HG03442 (cell line): ENCODE measurements at regions not wholly inside any gene's neighbourhood (a gene's known extent, or its start where the extent isn't known, plus 50 kb on each side); places are given as distances from the start of the nearest gene placed in this dataset.

Experiments used
- ATAC-seq: cut with Tn5 transposase; IDR thresholded peaks from one replicate; pipeline ENCODE4 v1.9.1; 2021; ENCODE audit warnings: mild to moderate bottlenecking, moderate library complexity; ENCODE audit not compliant: unreplicated experiment

GRCh38 chr12:85669911-85670310 lies 166.3 kb downstream of the RASSF9 start:
- no peak for ATAC-seq

GRCh38 chr12:85672436-85672835 lies 163.8 kb downstream of the RASSF9 start:
- no peak for ATAC-seq

GRCh38 chr12:85673921-85674420 lies 162.2 kb downstream of the RASSF9 start:
- ATAC-seq: no peak

- no peak for ATAC-seq
Observed at GRCh38 chr12:85676816-85677749, 159.1 kb downstream of the RASSF9 start.

GRCh38 chr12:85679296-85679695 lies 156.9 kb downstream of the RASSF9 start:
- no peak for ATAC-seq

- no peak for ATAC-seq
Observed at GRCh38 chr12:85680881-85681280, 155.3 kb downstream of the RASSF9 start.

- ATAC-seq: no peak
Observed at GRCh38 chr12:85681333-85681732, 154.9 kb downstream of the RASSF9 start.

- no peak for ATAC-seq
Observed at GRCh38 chr12:85683051-85683450, 153.2 kb downstream of the RASSF9 start.

GRCh38 chr12:85688837-85689236 lies 147.4 kb downstream of the RASSF9 start:
- ATAC-seq: no peak

GRCh38 chr12:85690146-85690545 lies 146.1 kb downstream of the RASSF9 start:
- ATAC-seq: no peak

GRCh38 chr12:85693093-85693665 lies 143.0 kb downstream of the RASSF9 start:
- no peak for ATAC-seq

GRCh38 chr12:85695097-85695715 lies 141.0 kb downstream of the RASSF9 start:
- ATAC-seq: no peak

GRCh38 chr12:85697003-85697402 lies 139.2 kb downstream of the RASSF9 start:
- ATAC-seq: no peak

- no peak for ATAC-seq
Observed at GRCh38 chr12:85698937-85699336, 137.3 kb downstream of the RASSF9 start.

GRCh38 chr12:85708775-85709174 lies 127.4 kb downstream of the RASSF9 start:
- ATAC-seq: no peak

GRCh38 chr12:85711735-85712390 lies 124.3 kb downstream of the RASSF9 start:
- ATAC-seq: no peak

- no peak for ATAC-seq
Observed at GRCh38 chr12:85713373-85713772, 122.8 kb downstream of the RASSF9 start.

GRCh38 chr12:85714425-85714824 lies 121.8 kb downstream of the RASSF9 start:
- no peak for ATAC-seq

GRCh38 chr12:85720308-85721033 lies 115.7 kb downstream of the RASSF9 start:
- ATAC-seq: no peak

GRCh38 chr12:85725991-85726390 lies 110.2 kb downstream of the RASSF9 start:
- peak; percentile 39 for ATAC-seq
